ENCODE measurements at regions not wholly inside any gene's neighbourhood (a gene's known extent, or its start where the extent isn't known, plus 50 kb on each side); places are given as distances from the start of the nearest gene placed in this dataset.

GRCh38 chr12:65556676-65557437 lies 267.4 kb upstream of the HMGA2 start:
- peak; percentile 62 for DNase-seq (ENCODE audit: low spot score)

GRCh38 chr12:65557438-65558181 lies 266.7 kb upstream of the HMGA2 start:
- no peak for DNase-seq (ENCODE audit: low spot score)

- peak; percentile 10 for DNase-seq (ENCODE audit: low spot score)
Observed at GRCh38 chr12:65560286-65560685, 264.0 kb upstream of the HMGA2 start.

- DNase-seq (ENCODE audit: low spot score), result peak; percentile 96
Observed at GRCh38 chr12:65561798-65562382, 262.4 kb upstream of the HMGA2 start.

- DNase-seq (ENCODE audit: low spot score), result peak; percentile 88
Observed at GRCh38 chr12:65565601-65566560, 258.4 kb upstream of the HMGA2 start.

GRCh38 chr12:65566751-65567150 lies 257.5 kb upstream of the HMGA2 start:
- no peak for DNase-seq (ENCODE audit: low spot score)

DNA sequence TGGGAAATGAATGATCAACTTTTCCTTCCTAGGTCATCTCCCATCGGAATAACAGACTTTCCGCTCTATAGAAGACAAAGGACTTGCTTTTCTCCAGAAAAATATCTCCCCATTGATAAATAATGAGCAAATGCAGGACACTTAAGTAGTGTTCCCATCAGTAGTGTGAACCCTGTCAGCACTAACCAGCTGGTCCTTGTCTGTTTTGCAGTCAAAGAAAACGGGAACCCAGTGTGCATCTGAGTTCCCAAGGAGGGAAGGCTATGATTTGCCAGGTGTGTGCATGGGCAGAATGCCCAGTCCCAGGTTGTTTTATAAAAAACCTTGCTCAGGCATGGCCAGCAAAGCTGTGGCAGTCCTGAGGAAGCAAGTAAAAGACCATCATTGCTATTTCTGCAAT lies 256.5 kb upstream of the HMGA2 start:
- DNase-seq (ENCODE audit: low spot score), result no peak

GRCh38 chr12:65568517-65568916 lies 255.8 kb upstream of the HMGA2 start:
- no peak for DNase-seq (ENCODE audit: low spot score)

GRCh38 chr12:65570451-65571130 lies 253.7 kb upstream of the HMGA2 start:
- no peak for DNase-seq (ENCODE audit: low spot score)

- DNase-seq (ENCODE audit: low spot score), result no peak
Observed at GRCh38 chr12:65574867-65575266, 249.4 kb upstream of the HMGA2 start.

GRCh38 chr12:65584016-65584415 lies 240.3 kb upstream of the HMGA2 start:
- DNase-seq (ENCODE audit: low spot score), result no peak

GRCh38 chr12:65585648-65586602 lies 238.4 kb upstream of the HMGA2 start:
- no peak for DNase-seq (ENCODE audit: low spot score)

GRCh38 chr12:65586796-65587195 lies 237.5 kb upstream of the HMGA2 start:
- no peak for DNase-seq (ENCODE audit: low spot score)

- DNase-seq (ENCODE audit: low spot score), result no peak
Observed at GRCh38 chr12:65590318-65590717, 234.0 kb upstream of the HMGA2 start.

DNA sequence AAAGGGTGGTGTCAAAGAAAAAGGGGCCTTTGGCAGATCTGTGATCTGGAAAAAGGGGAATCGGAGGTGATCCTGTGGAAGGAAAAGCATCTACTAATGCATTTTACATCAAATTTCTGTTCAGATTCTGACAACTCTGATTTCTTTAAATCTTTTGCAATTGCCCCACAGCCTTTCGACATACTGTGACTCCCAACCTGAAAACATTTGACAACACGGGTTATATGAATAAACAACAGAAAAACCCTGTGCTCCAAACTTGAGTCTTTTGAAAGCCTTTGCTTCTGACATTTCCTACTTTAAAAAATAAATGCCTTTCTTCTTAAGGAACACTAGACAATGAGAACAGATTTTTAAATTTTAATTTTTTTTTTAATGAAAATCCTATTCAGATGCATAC lies 231.9 kb upstream of the HMGA2 start:
- no peak for DNase-seq (ENCODE audit: low spot score)

GRCh38 chr12:65593239-65593701 lies 231.0 kb upstream of the HMGA2 start:
- DNase-seq (ENCODE audit: low spot score), result no peak

- DNase-seq (ENCODE audit: low spot score), result no peak
Observed at GRCh38 chr12:65594409-65594808, 229.9 kb upstream of the HMGA2 start.

DNA sequence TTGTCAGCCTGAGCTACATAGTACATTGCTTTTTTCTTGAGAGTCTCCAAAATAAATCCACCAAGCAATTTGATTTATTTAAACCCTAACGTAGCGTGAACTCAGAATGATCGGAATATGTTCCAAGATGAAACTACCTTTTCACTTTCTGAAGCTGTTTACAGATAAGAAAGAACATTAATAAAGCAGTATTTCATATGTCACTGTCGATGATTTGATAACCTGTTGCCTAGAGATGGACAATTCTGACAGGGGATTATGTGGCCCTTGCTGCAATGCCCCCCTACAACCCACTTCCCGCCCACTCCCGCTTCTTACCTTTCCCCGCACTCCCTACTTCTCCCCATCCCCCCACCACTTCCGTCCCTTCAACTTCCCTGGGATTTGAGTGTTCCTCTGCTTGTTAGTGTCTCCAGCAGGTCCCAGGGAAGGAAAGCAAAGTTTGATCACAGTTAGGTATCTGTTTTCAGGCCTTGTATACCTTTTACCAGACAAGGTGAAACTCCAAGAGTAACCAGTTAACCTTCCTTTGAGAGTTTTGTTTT lies 229.2 kb upstream of the HMGA2 start:
- no peak for DNase-seq (ENCODE audit: low spot score)

- no peak for DNase-seq (ENCODE audit: low spot score)
Observed at GRCh38 chr12:65596514-65597091, 227.7 kb upstream of the HMGA2 start.

Data from A172 (cell line).